GM23338 (cell line): ENCODE measurements at regions not wholly inside any gene's neighbourhood (a gene's known extent, or its start where the extent isn't known, plus 50 kb on each side); places are given as distances from the start of the nearest gene placed in this dataset.

Source experiments
- ATAC-seq: fragments of 200-7000 bp; cut with Tn5 transposase; 3 replicates; pipeline ENCODE4 v1.9.1; 2020
- DNase-seq: peaks from one replicate; pipeline ENCODE4 v3.0.0-alpha.2; 2015; ENCODE audit warnings: low spot score
- H2AFZ ChIP-seq: fragments of 200-600 bp; sonication (generic); 2 replicates; pipeline ENCODE4 v1.8.0; 2016; ENCODE audit warnings: antibody characterized with exemption, mild to moderate bottlenecking, moderate library complexity
- H3F3A ChIP-seq: fragments of 200-600 bp; sonication (generic); replicated peaks from 2 replicates; pipeline ENCODE4 v1.8.0; 2017; ENCODE audit warnings: antibody characterized with exemption, mixed run types, low read depth
- H3K27ac ChIP-seq: fragments of 200-600 bp; sonication (generic); 2 replicates; pipeline ENCODE4 v1.6.1; 2016; ENCODE audit warnings: low read depth
- H3K27me3 ChIP-seq: fragments of 200-600 bp; sonication (generic); 2 replicates; pipeline ENCODE4 v1.8.0; 2016; ENCODE audit warnings: mild to moderate bottlenecking, mixed run types, moderate library complexity; ENCODE audit not compliant: insufficient read depth
- H3K36me3 ChIP-seq: fragments of 200-600 bp; sonication (generic); 2 replicates; pipeline ENCODE4 v1.8.0; 2016; ENCODE audit warnings: mild to moderate bottlenecking; ENCODE audit not compliant: insufficient read depth
- H3K4me1 ChIP-seq: fragments of 200-600 bp; sonication (generic); 2 replicates; pipeline ENCODE4 v1.8.0; 2016; ENCODE audit warnings: mild to moderate bottlenecking, moderate library complexity; ENCODE audit not compliant: insufficient read depth
- H3K4me2 ChIP-seq: fragments of 200-600 bp; sonication (generic); 2 replicates; pipeline ENCODE4 v1.7.1; 2017; ENCODE audit warnings: mixed run types
- H3K4me3 ChIP-seq: fragments of 200-600 bp; sonication (generic); 2 replicates; pipeline ENCODE4 v1.6.1; 2016; ENCODE audit warnings: mixed run types
- H3K79me2 ChIP-seq: fragments of 200-600 bp; sonication (generic); replicated peaks from 2 replicates; pipeline ENCODE4 v1.8.0; 2017; ENCODE audit warnings: mild to moderate bottlenecking; ENCODE audit not compliant: insufficient read depth
- H3K9me2 ChIP-seq: fragments of 200-600 bp; sonication (generic); 2 replicates; pipeline ENCODE4 v1.8.0; 2017; ENCODE audit not compliant: insufficient read depth
- H4K20me1 ChIP-seq: fragments of 200-600 bp; sonication (generic); replicated peaks from 2 replicates; pipeline ENCODE4 v1.8.0; 2017; ENCODE audit warnings: mild to moderate bottlenecking; ENCODE audit not compliant: insufficient read depth
- H3K27ac Mint-ChIP-seq: 2 replicates; pipeline ENCODE4 v1.8.0; 2020; ENCODE audit warnings: inconsistent platforms, mild to moderate bottlenecking, moderate library complexity, mixed read lengths
- H3K27me3 Mint-ChIP-seq: 3 replicates; pipeline ENCODE4 v1.8.0; 2022; ENCODE audit warnings: low read depth, mild to moderate bottlenecking, moderate library complexity, mixed read lengths, inconsistent platforms; ENCODE audit not compliant: insufficient read depth, poor library complexity
- H3K36me3 Mint-ChIP-seq: 3 replicates; pipeline ENCODE4 v1.8.0; 2021; ENCODE audit warnings: low read depth, mild to moderate bottlenecking, inconsistent platforms, moderate library complexity, mixed read lengths
- H3K4me1 Mint-ChIP-seq: 3 replicates; pipeline ENCODE4 v1.8.0; 2020; ENCODE audit warnings: mild to moderate bottlenecking, inconsistent platforms, mixed read lengths
- H3K4me3 Mint-ChIP-seq: 3 replicates; pipeline ENCODE4 v1.8.0; 2021; ENCODE audit warnings: moderate library complexity, mild to moderate bottlenecking, inconsistent platforms, mixed read lengths
- H3K9me3 Mint-ChIP-seq: 3 replicates; pipeline ENCODE4 v1.8.0; 2020; ENCODE audit warnings: moderate library complexity, mild to moderate bottlenecking, inconsistent platforms, mixed read lengths
- CREB1 ChIP-seq: fragments of 250-450 bp; sonication (Bioruptor Pico); IDR thresholded peaks from 2 replicates; pipeline ENCODE4 v1.5.0; 2020; ENCODE audit warnings: low read depth, mild to moderate bottlenecking, moderate library complexity
- JUNB ChIP-seq: IDR thresholded peaks from one replicate; pipeline ENCODE4 v1.6.1; 2016; ENCODE audit warnings: antibody characterized with exemption; ENCODE audit not compliant: unreplicated experiment
- POLR2AphosphoS5 ChIP-seq: IDR thresholded peaks from 2 replicates; pipeline ENCODE4 v1.6.1; 2016; ENCODE audit warnings: antibody characterized with exemption, low read depth
- ZNF114 ChIP-seq: fragments of 250-450 bp; sonication (Bioruptor Pico); IDR thresholded peaks from 2 replicates; pipeline ENCODE4 v1.5.0; 2020; ENCODE audit warnings: mild to moderate bottlenecking, moderate library complexity
- ZNF331 ChIP-seq: fragments of 250-450 bp; sonication (Bioruptor Pico); IDR thresholded peaks from 2 replicates; pipeline ENCODE4 v1.5.0; 2020; ENCODE audit warnings: low read depth, mild to moderate bottlenecking, moderate library complexity
- TF ChIP-seq, protein P1 (sequence below): fragments of 250-450 bp; sonication (Bioruptor Pico); IDR thresholded peaks from 2 replicates; pipeline ENCODE4 v1.5.0; 2020; ENCODE audit warnings: mild to moderate bottlenecking, moderate library complexity
- TF ChIP-seq, protein P2 (sequence below), 2 experiments: fragments of 200-600 bp in 1 of 2; sonication (generic) in 1 of 2; conservative IDR thresholded peaks; 2 replicates each; pipeline versions ENCODE4 v1.5.1 to v1.6.1; 2016 to 2017; ENCODE audit warnings: antibody characterized with exemption in 2 of 2, low read depth in 2 of 2, mild to moderate bottlenecking in 2 of 2, moderate library complexity in 1 of 2
- TF ChIP-seq, protein P3 (sequence below): IDR thresholded peaks from 2 replicates; pipeline ENCODE4 v1.6.1; 2016; ENCODE audit warnings: antibody characterized with exemption
- TF ChIP-seq, protein P4 (sequence below): IDR thresholded peaks from one replicate; pipeline ENCODE4 v1.6.1; 2018; ENCODE audit warnings: antibody characterized with exemption; ENCODE audit not compliant: unreplicated experiment

- TF ChIP-seq, protein P1, sequence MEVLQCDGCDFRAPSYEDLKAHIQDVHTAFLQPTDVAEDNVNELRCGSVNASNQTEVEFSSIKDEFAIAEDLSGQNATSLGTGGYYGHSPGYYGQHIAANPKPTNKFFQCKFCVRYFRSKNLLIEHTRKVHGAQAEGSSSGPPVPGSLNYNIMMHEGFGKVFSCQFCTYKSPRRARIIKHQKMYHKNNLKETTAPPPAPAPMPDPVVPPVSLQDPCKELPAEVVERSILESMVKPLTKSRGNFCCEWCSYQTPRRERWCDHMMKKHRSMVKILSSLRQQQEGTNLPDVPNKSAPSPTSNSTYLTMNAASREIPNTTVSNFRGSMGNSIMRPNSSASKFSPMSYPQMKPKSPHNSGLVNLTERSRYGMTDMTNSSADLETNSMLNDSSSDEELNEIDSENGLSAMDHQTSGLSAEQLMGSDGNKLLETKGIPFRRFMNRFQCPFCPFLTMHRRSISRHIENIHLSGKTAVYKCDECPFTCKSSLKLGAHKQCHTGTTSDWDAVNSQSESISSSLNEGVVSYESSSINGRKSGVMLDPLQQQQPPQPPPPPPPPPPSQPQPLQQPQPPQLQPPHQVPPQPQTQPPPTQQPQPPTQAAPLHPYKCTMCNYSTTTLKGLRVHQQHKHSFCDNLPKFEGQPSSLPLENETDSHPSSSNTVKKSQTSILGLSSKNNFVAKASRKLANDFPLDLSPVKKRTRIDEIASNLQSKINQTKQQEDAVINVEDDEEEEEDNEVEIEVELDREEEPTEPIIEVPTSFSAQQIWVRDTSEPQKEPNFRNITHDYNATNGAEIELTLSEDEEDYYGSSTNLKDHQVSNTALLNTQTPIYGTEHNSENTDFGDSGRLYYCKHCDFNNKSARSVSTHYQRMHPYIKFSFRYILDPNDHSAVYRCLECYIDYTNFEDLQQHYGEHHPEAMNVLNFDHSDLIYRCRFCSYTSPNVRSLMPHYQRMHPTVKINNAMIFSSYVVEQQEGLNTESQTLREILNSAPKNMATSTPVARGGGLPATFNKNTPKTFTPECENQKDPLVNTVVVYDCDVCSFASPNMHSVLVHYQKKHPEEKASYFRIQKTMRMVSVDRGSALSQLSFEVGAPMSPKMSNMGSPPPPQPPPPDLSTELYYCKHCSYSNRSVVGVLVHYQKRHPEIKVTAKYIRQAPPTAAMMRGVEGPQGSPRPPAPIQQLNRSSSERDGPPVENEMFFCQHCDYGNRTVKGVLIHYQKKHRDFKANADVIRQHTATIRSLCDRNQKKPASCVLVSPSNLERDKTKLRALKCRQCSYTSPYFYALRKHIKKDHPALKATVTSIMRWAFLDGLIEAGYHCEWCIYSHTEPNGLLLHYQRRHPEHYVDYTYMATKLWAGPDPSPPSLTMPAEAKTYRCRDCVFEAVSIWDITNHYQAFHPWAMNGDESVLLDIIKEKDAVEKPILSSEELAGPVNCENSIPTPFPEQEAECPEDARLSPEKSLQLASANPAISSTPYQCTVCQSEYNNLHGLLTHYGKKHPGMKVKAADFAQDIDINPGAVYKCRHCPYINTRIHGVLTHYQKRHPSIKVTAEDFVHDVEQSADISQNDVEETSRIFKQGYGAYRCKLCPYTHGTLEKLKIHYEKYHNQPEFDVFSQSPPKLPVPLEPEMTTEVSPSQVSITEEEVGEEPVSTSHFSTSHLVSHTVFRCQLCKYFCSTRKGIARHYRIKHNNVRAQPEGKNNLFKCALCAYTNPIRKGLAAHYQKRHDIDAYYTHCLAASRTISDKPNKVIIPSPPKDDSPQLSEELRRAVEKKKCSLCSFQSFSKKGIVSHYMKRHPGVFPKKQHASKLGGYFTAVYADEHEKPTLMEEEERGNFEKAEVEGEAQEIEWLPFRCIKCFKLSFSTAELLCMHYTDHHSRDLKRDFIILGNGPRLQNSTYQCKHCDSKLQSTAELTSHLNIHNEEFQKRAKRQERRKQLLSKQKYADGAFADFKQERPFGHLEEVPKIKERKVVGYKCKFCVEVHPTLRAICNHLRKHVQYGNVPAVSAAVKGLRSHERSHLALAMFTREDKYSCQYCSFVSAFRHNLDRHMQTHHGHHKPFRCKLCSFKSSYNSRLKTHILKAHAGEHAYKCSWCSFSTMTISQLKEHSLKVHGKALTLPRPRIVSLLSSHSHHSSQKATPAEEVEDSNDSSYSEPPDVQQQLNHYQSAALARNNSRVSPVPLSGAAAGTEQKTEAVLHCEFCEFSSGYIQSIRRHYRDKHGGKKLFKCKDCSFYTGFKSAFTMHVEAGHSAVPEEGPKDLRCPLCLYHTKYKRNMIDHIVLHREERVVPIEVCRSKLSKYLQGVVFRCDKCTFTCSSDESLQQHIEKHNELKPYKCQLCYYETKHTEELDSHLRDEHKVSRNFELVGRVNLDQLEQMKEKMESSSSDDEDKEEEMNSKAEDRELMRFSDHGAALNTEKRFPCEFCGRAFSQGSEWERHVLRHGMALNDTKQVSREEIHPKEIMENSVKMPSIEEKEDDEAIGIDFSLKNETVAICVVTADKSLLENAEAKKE (CRISPR knock-in tag), result no peak
- TF ChIP-seq POLR2AphosphoS5, result no peak
- TF ChIP-seq, protein P2, sequence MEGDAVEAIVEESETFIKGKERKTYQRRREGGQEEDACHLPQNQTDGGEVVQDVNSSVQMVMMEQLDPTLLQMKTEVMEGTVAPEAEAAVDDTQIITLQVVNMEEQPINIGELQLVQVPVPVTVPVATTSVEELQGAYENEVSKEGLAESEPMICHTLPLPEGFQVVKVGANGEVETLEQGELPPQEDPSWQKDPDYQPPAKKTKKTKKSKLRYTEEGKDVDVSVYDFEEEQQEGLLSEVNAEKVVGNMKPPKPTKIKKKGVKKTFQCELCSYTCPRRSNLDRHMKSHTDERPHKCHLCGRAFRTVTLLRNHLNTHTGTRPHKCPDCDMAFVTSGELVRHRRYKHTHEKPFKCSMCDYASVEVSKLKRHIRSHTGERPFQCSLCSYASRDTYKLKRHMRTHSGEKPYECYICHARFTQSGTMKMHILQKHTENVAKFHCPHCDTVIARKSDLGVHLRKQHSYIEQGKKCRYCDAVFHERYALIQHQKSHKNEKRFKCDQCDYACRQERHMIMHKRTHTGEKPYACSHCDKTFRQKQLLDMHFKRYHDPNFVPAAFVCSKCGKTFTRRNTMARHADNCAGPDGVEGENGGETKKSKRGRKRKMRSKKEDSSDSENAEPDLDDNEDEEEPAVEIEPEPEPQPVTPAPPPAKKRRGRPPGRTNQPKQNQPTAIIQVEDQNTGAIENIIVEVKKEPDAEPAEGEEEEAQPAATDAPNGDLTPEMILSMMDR (conservative IDR thresholded peaks at IDR 0.05; ENCODE audit: low read depth in 2 of 2), result no peak
Observed at GRCh38 chr18:70600225-70600925, 311.5 kb downstream of the SOCS6 start (continued).

- peaks cover 86% of the 10 kb centered on the region for H3K9me3 Mint-ChIP-seq
- no peak for ATAC-seq
- H3K4me2 ChIP-seq, result no peak overlapping the region
- TF ChIP-seq, protein P2 (conservative IDR thresholded peaks at IDR 0.05; ENCODE audit: low read depth in 2 of 2), result no peak
- no peak for TF ChIP-seq JUNB
- TF ChIP-seq ZNF114 (CRISPR knock-in tag), result no peak
- TF ChIP-seq, protein P3, sequence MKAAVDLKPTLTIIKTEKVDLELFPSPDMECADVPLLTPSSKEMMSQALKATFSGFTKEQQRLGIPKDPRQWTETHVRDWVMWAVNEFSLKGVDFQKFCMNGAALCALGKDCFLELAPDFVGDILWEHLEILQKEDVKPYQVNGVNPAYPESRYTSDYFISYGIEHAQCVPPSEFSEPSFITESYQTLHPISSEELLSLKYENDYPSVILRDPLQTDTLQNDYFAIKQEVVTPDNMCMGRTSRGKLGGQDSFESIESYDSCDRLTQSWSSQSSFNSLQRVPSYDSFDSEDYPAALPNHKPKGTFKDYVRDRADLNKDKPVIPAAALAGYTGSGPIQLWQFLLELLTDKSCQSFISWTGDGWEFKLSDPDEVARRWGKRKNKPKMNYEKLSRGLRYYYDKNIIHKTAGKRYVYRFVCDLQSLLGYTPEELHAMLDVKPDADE, result no peak
- TF ChIP-seq, protein P4, sequence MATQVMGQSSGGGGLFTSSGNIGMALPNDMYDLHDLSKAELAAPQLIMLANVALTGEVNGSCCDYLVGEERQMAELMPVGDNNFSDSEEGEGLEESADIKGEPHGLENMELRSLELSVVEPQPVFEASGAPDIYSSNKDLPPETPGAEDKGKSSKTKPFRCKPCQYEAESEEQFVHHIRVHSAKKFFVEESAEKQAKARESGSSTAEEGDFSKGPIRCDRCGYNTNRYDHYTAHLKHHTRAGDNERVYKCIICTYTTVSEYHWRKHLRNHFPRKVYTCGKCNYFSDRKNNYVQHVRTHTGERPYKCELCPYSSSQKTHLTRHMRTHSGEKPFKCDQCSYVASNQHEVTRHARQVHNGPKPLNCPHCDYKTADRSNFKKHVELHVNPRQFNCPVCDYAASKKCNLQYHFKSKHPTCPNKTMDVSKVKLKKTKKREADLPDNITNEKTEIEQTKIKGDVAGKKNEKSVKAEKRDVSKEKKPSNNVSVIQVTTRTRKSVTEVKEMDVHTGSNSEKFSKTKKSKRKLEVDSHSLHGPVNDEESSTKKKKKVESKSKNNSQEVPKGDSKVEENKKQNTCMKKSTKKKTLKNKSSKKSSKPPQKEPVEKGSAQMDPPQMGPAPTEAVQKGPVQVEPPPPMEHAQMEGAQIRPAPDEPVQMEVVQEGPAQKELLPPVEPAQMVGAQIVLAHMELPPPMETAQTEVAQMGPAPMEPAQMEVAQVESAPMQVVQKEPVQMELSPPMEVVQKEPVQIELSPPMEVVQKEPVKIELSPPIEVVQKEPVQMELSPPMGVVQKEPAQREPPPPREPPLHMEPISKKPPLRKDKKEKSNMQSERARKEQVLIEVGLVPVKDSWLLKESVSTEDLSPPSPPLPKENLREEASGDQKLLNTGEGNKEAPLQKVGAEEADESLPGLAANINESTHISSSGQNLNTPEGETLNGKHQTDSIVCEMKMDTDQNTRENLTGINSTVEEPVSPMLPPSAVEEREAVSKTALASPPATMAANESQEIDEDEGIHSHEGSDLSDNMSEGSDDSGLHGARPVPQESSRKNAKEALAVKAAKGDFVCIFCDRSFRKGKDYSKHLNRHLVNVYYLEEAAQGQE, result no peak
- TF ChIP-seq ZNF331 (CRISPR knock-in tag), result no peak
- TF ChIP-seq CREB1, result no peak
Observed at GRCh38 chr18:70598406-70598805, 309.6 kb downstream of the SOCS6 start.

More at GRCh38 chr18:70598406-70598805, 309.6 kb downstream of the SOCS6 start:
- Histone ChIP-seq H4K20me1 (no peaks in the 10 kb centered on the region), H3K36me3 (0 out of 2 replicates have a peak, but pooled peaks cover 5% of the 10 kb centered on the region), H3F3A (no peaks in the 10 kb centered on the region), H2AFZ (no peak overlapping the region), H3K9me2 (no peaks in the 10 kb centered on the region), H3K79me2 (no peaks in the 10 kb centered on the region), H3K4me1 (no peaks in the 10 kb centered on the region), H3K4me3 (no peak overlapping the region), H3K27me3 (no peaks in the 10 kb centered on the region), H3K27ac (no peak overlapping the region)
- H3K36me3 Mint-ChIP-seq, result peaks cover 14% of the 10 kb centered on the region; the same call in 2 of the 3 replicates
- no peak overlapping the region for H3K27ac Mint-ChIP-seq
- no peak overlapping the region for H3K4me3 Mint-ChIP-seq
- H3K4me1 Mint-ChIP-seq, result no peaks in the 10 kb centered on the region
- no peak for DNase-seq
- H3K27me3 Mint-ChIP-seq, result peaks cover under 1% of the 10 kb centered on the region
